ENCODE measurements at regions not wholly inside any gene's neighbourhood (a gene's known extent, or its start where the extent isn't known, plus 50 kb on each side); places are given as distances from the start of the nearest gene placed in this dataset.

- Histone ChIP-seq H3K27me3 (ENCODE audit: insufficient read depth, low read depth, severe bottlenecking) (no peaks in the 10 kb centered on the region), H3K36me3 (no peaks in the 10 kb centered on the region), H3K27ac (no peak overlapping the region), H3K4me3 (ENCODE audit: low read depth, low read length) (no peak overlapping the region), H3K9me3 (ENCODE audit: severe bottlenecking) (peaks cover 5% of the 10 kb centered on the region)
- TF ChIP-seq CTCF (IDR thresholded peaks at IDR 0.05; ENCODE audit: low read depth, low read length) = no peak
- DNase-seq = no peak
These were observed 54.8 kb upstream of the USP1 start for GRCh38 chr1:62381831-62382657.

GRCh38 chr1:62382658-62382955, 54.2 kb upstream of the USP1 start:
- H3K9me3 ChIP-seq (ENCODE audit: severe bottlenecking) = peaks cover 5% of the 10 kb centered on the region
- no peak for TF ChIP-seq CTCF (IDR thresholded peaks at IDR 0.05; ENCODE audit: low read depth, low read length)
- H3K27me3 ChIP-seq (ENCODE audit: insufficient read depth, low read depth, severe bottlenecking) = no peaks in the 10 kb centered on the region
- no peak overlapping the region for H3K4me3 ChIP-seq (ENCODE audit: low read depth, low read length)
- H3K27ac ChIP-seq = no peak overlapping the region
- no peaks in the 10 kb centered on the region for H3K36me3 ChIP-seq
- DNase-seq = no peak

- Histone ChIP-seq H3K27ac (peak overlapping the region; percentile 84), H3K36me3 (no peaks in the 10 kb centered on the region), H3K4me3 (ENCODE audit: low read depth, low read length) (peak overlapping the region; percentile 10), H3K27me3 (ENCODE audit: insufficient read depth, low read depth, severe bottlenecking) (no peaks in the 10 kb centered on the region), H3K9me3 (ENCODE audit: severe bottlenecking) (no peaks in the 10 kb centered on the region)
- peak; percentile 79 for DNase-seq
- TF ChIP-seq CTCF (IDR thresholded peaks at IDR 0.05; ENCODE audit: low read depth, low read length) = no peak
These were observed 52.4 kb upstream of the USP1 start for GRCh38 chr1:62384276-62385005.

- Histone ChIP-seq H3K4me3 (ENCODE audit: low read depth, low read length) (no peak overlapping the region), H3K27ac (no peak overlapping the region)
- no peak for DNase-seq
These were observed 50.9 kb upstream of the USP1 start for GRCh38 chr1:62385923-62386322.

GRCh38 chr1:62386351-62387121, 50.3 kb upstream of the USP1 start:
- TF ChIP-seq CTCF (IDR thresholded peaks at IDR 0.05; ENCODE audit: low read depth, low read length) = no peak
- no peak for DNase-seq
- H3K27me3 ChIP-seq (ENCODE audit: insufficient read depth, low read depth, severe bottlenecking) = no peaks in the 10 kb centered on the region
- no peaks in the 10 kb centered on the region for H3K9me3 ChIP-seq (ENCODE audit: severe bottlenecking)
- H3K27ac ChIP-seq = no peak overlapping the region
- H3K36me3 ChIP-seq = no peaks in the 10 kb centered on the region
- no peak overlapping the region for H3K4me3 ChIP-seq (ENCODE audit: low read depth, low read length)

More at GRCh38 chr1:62385923-62386322, 50.9 kb upstream of the USP1 start:
- TF ChIP-seq CTCF (IDR thresholded peaks at IDR 0.05; ENCODE audit: low read depth, low read length) = no peak
- H3K36me3 ChIP-seq = no peaks in the 10 kb centered on the region
- H3K27me3 ChIP-seq (ENCODE audit: insufficient read depth, low read depth, severe bottlenecking) = no peaks in the 10 kb centered on the region
- H3K9me3 ChIP-seq (ENCODE audit: severe bottlenecking) = no peaks in the 10 kb centered on the region

Data from WERI-Rb-1 (cell line).